Memory B cell (primary cell): ENCODE measurements at regions not wholly inside any gene's neighbourhood (a gene's known extent, or its start where the extent isn't known, plus 50 kb on each side); places are given as distances from the start of the nearest gene placed in this dataset.

Experiments used
- ATAC-seq: fragments of 150-1000 bp; cut with Tn5 transposase; 2 replicates; pipeline ENCODE4 v1.10.0; 2021; ENCODE audit warnings: low read depth, mild to moderate bottlenecking, moderate library complexity
- DNase-seq, 2 donors: peaks; one replicate each; pipeline ENCODE4 v3.0.0; 2022; ENCODE audit warnings: low spot score in 2 of 2
- H3K27ac Mint-ChIP-seq: one replicate; pipeline ENCODE4 v1.8.0; 2022; ENCODE audit warnings: mild to moderate bottlenecking, moderate library complexity, mixed read lengths
- H3K27me3 Mint-ChIP-seq: one replicate; pipeline ENCODE4 v1.8.0; 2022; ENCODE audit warnings: mixed read lengths
- H3K36me3 Mint-ChIP-seq: one replicate; pipeline ENCODE4 v1.8.0; 2022; ENCODE audit warnings: mild to moderate bottlenecking, mixed read lengths
- H3K4me1 Mint-ChIP-seq: one replicate; pipeline ENCODE4 v1.8.0; 2022; ENCODE audit warnings: mixed read lengths
- H3K4me3 Mint-ChIP-seq: one replicate; pipeline ENCODE4 v1.8.0; 2022; ENCODE audit warnings: mild to moderate bottlenecking, moderate library complexity, mixed read lengths
- H3K9me3 Mint-ChIP-seq: one replicate; pipeline ENCODE4 v1.8.0; 2022; ENCODE audit warnings: mixed read lengths

- Mint-ChIP-seq H3K36me3 (no peaks in the 10 kb centered on the region), H3K4me1 (peaks cover 48% of the 10 kb centered on the region), H3K4me3 (no peak overlapping the region), H3K27me3 (no peaks in the 10 kb centered on the region), H3K9me3 (no peaks in the 10 kb centered on the region), H3K27ac (peak overlapping the region; percentile 89)
- DNase-seq (no peak), ATAC-seq (no peak)
Observed at GRCh38 chr2:136219963-136220362, 102.0 kb upstream of the CXCR4 start.

GRCh38 chr2:136219341-136219740 is 101.4 kb upstream of the CXCR4 start:
- Mint-ChIP-seq H3K4me3 (no peak overlapping the region), H3K27ac (peak overlapping the region; percentile 89), H3K27me3 (no peaks in the 10 kb centered on the region), H3K9me3 (no peaks in the 10 kb centered on the region), H3K36me3 (no peaks in the 10 kb centered on the region), H3K4me1 (peaks cover 48% of the 10 kb centered on the region)
- DNase-seq (no peak), ATAC-seq (no peak)

DNA sequence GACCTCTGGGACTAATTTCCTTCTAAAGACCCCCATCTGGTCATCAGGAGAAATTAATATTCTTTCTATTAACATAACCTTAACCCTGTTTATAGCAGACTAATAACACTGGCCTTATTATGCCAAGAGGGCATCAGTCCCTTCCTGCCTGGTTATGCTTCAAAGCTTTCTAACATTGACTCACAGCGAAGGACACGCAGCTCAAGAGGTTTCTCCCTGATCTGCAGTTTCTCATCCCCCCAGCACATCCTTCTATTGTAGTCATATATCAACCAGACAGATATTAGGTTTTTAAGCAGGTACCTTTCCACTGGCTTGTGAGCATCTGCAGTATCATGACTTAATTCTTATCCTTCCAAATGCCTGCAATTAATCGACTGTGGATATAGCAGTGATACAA is 100.0 kb upstream of the CXCR4 start:
- Mint-ChIP-seq H3K27me3 (no peaks in the 10 kb centered on the region), H3K9me3 (no peaks in the 10 kb centered on the region), H3K36me3 (no peaks in the 10 kb centered on the region), H3K4me1 (peaks cover 59% of the 10 kb centered on the region), H3K27ac (peak overlapping the region; percentile 43), H3K4me3 (no peak overlapping the region)
- DNase-seq (no peak), ATAC-seq (no peak)

GRCh38 chr2:136215908-136216472 is 98.0 kb upstream of the CXCR4 start:
- ATAC-seq = no peak

GRCh38 chr2:136215449-136215848 is 97.5 kb upstream of the CXCR4 start:
- no peak for ATAC-seq
- no peaks in the 10 kb centered on the region for H3K36me3 Mint-ChIP-seq
- peaks cover 64% of the 10 kb centered on the region for H3K4me1 Mint-ChIP-seq
- DNase-seq = no peak
- H3K27me3 Mint-ChIP-seq = no peaks in the 10 kb centered on the region
- no peak overlapping the region for H3K4me3 Mint-ChIP-seq
- no peak overlapping the region for H3K27ac Mint-ChIP-seq
- peaks cover 2% of the 10 kb centered on the region for H3K9me3 Mint-ChIP-seq

More at GRCh38 chr2:136215908-136216472, 98.0 kb upstream of the CXCR4 start:
- no peak overlapping the region for H3K4me3 Mint-ChIP-seq
- H3K9me3 Mint-ChIP-seq = no peaks in the 10 kb centered on the region
- no peaks in the 10 kb centered on the region for H3K36me3 Mint-ChIP-seq
- peaks cover 66% of the 10 kb centered on the region for H3K4me1 Mint-ChIP-seq
- DNase-seq = no peak
- no peaks in the 10 kb centered on the region for H3K27me3 Mint-ChIP-seq
- H3K27ac Mint-ChIP-seq = peak overlapping the region; percentile 6

DNA sequence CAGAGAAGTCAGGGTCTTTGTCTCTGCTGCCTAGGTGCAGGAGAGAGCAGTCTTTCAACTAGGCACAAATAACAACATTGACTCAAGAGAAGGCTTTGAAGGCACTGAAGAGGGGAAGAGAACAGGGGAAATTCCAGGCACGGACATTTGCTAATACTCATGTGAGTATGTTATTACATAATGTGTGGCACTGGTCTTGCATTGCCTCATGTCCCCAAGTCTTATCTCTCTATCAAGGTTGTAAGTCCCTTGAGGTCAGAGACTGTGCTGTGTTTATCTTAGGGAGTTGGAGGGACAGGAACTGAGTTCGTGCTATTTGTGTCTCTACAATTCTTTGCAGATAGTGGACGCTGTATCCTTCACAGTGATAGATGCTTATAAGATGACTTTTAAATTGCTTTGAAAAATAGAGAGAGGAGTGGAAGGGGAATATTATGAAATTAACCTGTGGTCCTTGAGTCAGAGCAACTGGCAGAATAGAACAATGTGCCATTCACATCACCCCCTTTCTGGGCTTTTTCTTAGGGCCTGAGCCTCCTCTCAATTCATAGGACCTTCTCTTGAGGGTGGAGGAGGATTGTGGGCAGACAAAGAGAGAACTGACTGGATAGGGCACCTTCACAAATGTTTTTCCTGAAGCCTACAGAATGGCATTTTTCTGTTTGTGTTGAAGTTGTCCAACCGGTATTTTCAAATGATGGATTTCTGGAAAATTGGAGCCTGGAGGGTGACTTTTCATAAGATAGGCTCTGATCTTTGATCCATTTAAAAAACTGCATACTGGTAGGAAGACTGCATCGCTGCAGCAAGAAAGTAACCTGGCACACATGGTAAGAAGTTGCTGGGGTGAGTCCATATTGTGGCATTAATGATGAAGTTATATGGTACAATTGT is 96.6 kb upstream of the CXCR4 start:
- Mint-ChIP-seq H3K27ac (peak overlapping the region; percentile 93), H3K4me3 (no peak overlapping the region), H3K27me3 (no peaks in the 10 kb centered on the region), H3K9me3 (peaks cover 5% of the 10 kb centered on the region), H3K4me1 (peaks cover 60% of the 10 kb centered on the region), H3K36me3 (peaks cover 3% of the 10 kb centered on the region)
- ATAC-seq (peak; percentile 52), DNase-seq (no peak)

- ATAC-seq (no peak), DNase-seq (no peak)
- H3K9me3 Mint-ChIP-seq = peaks cover 11% of the 10 kb centered on the region
- H3K27me3 Mint-ChIP-seq = no peaks in the 10 kb centered on the region
- peaks cover 59% of the 10 kb centered on the region for H3K4me1 Mint-ChIP-seq
- peak overlapping the region; percentile 93 for H3K27ac Mint-ChIP-seq
- peak overlapping the region; percentile 2 for H3K4me3 Mint-ChIP-seq
- peaks cover 6% of the 10 kb centered on the region for H3K36me3 Mint-ChIP-seq
Observed at GRCh38 chr2:136213836-136214235, 95.9 kb upstream of the CXCR4 start.

GRCh38 chr2:136212426-136213378 is 94.8 kb upstream of the CXCR4 start:
- Mint-ChIP-seq H3K4me3 (peak overlapping the region; percentile 13), H3K9me3 (peaks cover 11% of the 10 kb centered on the region), H3K27me3 (no peaks in the 10 kb centered on the region), H3K36me3 (peaks cover 6% of the 10 kb centered on the region), H3K4me1 (peaks cover 62% of the 10 kb centered on the region), H3K27ac (peak overlapping the region; percentile 93)
- ATAC-seq (peak; percentile 75), DNase-seq (peak; percentile 34 to 56)

- DNase-seq (no peak), ATAC-seq (no peak)
- peaks cover 11% of the 10 kb centered on the region for H3K9me3 Mint-ChIP-seq
- no peak overlapping the region for H3K4me3 Mint-ChIP-seq
- peaks cover 6% of the 10 kb centered on the region for H3K36me3 Mint-ChIP-seq
- peak overlapping the region; percentile 93 for H3K27ac Mint-ChIP-seq
- H3K27me3 Mint-ChIP-seq = no peaks in the 10 kb centered on the region
- H3K4me1 Mint-ChIP-seq = peaks cover 61% of the 10 kb centered on the region
Observed at GRCh38 chr2:136211701-136212100, 93.8 kb upstream of the CXCR4 start.

DNA sequence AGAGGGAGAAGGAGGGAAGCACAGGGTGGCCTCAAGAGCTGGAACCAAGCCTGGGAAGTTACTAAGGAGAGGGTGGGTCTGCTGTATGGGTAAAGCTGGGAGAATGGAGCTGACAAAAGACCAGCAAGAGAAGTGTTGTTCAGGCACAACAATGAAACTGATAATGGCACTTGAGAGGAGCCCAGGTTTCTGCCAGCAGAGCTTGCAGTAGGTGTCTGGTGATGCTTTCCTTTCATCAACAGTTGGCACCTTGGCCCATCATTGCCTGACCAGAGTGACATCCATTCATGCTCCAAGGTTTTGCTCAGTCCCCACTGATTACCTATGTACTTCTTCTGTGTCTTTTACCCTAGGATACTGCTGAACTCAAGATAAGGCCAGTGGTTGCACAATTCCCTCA is 92.9 kb upstream of the CXCR4 start:
- no peak for DNase-seq
- peaks cover 11% of the 10 kb centered on the region for H3K9me3 Mint-ChIP-seq
- peaks cover 6% of the 10 kb centered on the region for H3K36me3 Mint-ChIP-seq
- H3K27me3 Mint-ChIP-seq = no peaks in the 10 kb centered on the region
- H3K4me1 Mint-ChIP-seq = peaks cover 68% of the 10 kb centered on the region
- no peak for ATAC-seq
- peak overlapping the region; percentile 46 for H3K4me3 Mint-ChIP-seq
- H3K27ac Mint-ChIP-seq = peak overlapping the region; percentile 93

DNA sequence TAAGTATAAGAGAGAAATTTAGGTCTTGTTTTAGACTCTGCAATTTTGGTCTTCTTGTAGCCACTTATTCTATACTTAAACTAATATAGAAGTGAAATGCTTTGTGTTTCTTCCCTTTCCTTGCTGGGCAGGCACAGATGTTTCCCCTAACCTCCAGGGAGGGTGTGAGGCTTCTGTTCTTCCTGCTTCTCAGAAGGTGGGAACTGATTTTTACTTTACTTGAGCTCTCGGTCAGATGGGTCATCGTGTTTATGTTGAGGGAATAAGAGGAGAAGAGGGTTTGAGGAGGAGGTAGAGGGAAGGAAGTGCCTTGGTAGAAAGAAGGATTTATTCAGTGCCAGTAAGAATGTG is 92.5 kb upstream of the CXCR4 start:
- DNase-seq (no peak), ATAC-seq (no peak)
- peak overlapping the region; percentile 46 for H3K4me3 Mint-ChIP-seq
- H3K36me3 Mint-ChIP-seq = peaks cover 6% of the 10 kb centered on the region
- H3K27me3 Mint-ChIP-seq = no peaks in the 10 kb centered on the region
- H3K4me1 Mint-ChIP-seq = peaks cover 70% of the 10 kb centered on the region
- H3K27ac Mint-ChIP-seq = peak overlapping the region; percentile 93
- H3K9me3 Mint-ChIP-seq = peaks cover 11% of the 10 kb centered on the region

GRCh38 chr2:136209561-136210454 is 91.9 kb upstream of the CXCR4 start:
- no peak overlapping the region for H3K4me3 Mint-ChIP-seq
- H3K36me3 Mint-ChIP-seq = peaks cover 6% of the 10 kb centered on the region
- DNase-seq (no peak), ATAC-seq (no peak)
- H3K9me3 Mint-ChIP-seq = peaks cover 11% of the 10 kb centered on the region
- H3K4me1 Mint-ChIP-seq = peaks cover 71% of the 10 kb centered on the region
- no peaks in the 10 kb centered on the region for H3K27me3 Mint-ChIP-seq
- H3K27ac Mint-ChIP-seq = peak overlapping the region; percentile 93
